ENCODE measurements at regions not wholly inside any gene's neighbourhood (a gene's known extent, or its start where the extent isn't known, plus 50 kb on each side); places are given as distances from the start of the nearest gene placed in this dataset.

DNA sequence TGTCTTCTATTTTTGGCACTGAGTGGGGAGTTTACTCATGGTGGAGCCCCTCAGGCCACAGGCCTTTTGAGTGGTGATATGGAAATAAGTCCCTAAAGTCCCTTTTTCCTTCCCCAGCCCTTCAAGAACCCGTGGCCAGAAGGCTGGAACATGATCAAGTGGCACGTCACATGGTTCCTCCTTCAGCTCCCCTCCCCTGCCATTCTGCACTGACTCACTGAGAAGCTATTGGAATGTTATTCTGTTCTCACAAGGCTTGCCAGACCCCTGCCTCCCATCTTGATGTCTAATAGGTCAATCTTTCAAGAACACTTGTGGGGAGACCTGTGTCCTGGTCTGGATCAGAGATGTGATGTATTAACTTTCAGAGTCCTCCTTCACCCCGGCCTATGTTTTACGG is 279.8 kb downstream of the SEC23IP start:
- intact Hi-C loops (cut with micrococcal nuclease; ENCODE audit: unreplicated experiment): no loop called here
- no TSS peak for BruUV-seq (replicated peaks)
- H3K4me1 ChIP-seq (ENCODE audit: insufficient read depth, low read length, poor library complexity, severe bottlenecking): no peaks in the 10 kb centered on the region
- no peak for DNase-seq (ENCODE audit: low spot score)
- no peak overlapping the region for H2AFZ ChIP-seq (ENCODE audit: low read length)
- TF ChIP-seq, protein P1, sequence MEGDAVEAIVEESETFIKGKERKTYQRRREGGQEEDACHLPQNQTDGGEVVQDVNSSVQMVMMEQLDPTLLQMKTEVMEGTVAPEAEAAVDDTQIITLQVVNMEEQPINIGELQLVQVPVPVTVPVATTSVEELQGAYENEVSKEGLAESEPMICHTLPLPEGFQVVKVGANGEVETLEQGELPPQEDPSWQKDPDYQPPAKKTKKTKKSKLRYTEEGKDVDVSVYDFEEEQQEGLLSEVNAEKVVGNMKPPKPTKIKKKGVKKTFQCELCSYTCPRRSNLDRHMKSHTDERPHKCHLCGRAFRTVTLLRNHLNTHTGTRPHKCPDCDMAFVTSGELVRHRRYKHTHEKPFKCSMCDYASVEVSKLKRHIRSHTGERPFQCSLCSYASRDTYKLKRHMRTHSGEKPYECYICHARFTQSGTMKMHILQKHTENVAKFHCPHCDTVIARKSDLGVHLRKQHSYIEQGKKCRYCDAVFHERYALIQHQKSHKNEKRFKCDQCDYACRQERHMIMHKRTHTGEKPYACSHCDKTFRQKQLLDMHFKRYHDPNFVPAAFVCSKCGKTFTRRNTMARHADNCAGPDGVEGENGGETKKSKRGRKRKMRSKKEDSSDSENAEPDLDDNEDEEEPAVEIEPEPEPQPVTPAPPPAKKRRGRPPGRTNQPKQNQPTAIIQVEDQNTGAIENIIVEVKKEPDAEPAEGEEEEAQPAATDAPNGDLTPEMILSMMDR (conservative IDR thresholded peaks at IDR 0.05; ENCODE audit: low read length): no peak
- TF ChIP-seq EZH2phosphoT487 (IDR thresholded peaks at IDR 0.05; ENCODE audit: borderline replicate concordance, low read depth, low read length): no peak
- H3K9me3 ChIP-seq (ENCODE audit: low read length): no peaks in the 10 kb centered on the region
- H3K36me3 ChIP-seq (ENCODE audit: insufficient read depth, low read length): no peaks in the 10 kb centered on the region
- no peaks in the 10 kb centered on the region for H3K79me2 ChIP-seq (ENCODE audit: insufficient read depth, low read depth, low read length)
- H3K9me2 ChIP-seq (ENCODE audit: insufficient read depth, low read length): no peaks in the 10 kb centered on the region
- ChIA-PET POLR2A (no interaction called here), CTCF (ENCODE audit: unreplicated experiment) (no interaction called here)
- H3K27ac ChIP-seq (ENCODE audit: low read depth, low read length, poor library complexity, severe bottlenecking): no peak overlapping the region
- H3K4me2 ChIP-seq (ENCODE audit: low read length): no peak overlapping the region
- H3K4me3 ChIP-seq (ENCODE audit: low read depth, low read length, poor library complexity, severe bottlenecking): no peak overlapping the region
- no peaks in the 10 kb centered on the region for H4K20me1 ChIP-seq (ENCODE audit: insufficient read depth, low read length)

DNA sequence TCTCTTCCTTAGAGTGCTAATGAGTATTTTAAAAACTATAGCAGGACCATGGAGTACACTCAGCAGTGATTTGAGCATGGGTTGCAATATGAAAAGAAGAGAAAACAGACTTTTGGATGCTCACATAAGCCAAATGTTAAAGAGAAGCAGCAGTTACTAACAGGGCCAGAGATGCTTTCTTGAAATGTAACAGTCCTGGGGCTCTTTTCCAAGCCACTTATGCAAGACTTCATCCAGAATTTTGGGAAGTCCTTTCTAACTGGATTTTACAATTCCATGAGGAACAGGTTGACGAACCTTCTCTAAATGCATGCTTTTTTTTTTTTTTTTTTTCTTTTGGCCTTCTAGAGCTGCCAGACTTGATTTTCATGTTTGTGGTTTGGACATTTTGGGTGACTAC is 282.0 kb downstream of the SEC23IP start:
- no peak for TF ChIP-seq EZH2phosphoT487 (IDR thresholded peaks at IDR 0.05; ENCODE audit: borderline replicate concordance, low read depth, low read length)
- TF ChIP-seq, protein P1 (conservative IDR thresholded peaks at IDR 0.05; ENCODE audit: low read length): no peak
- DNase-seq (ENCODE audit: low spot score): no peak
- ChIA-PET CTCF (ENCODE audit: unreplicated experiment) (no interaction called here), POLR2A (interaction anchor here (0.6 to 0.7 kb wide), 2 partner anchors 18 to 115 kb away, joined by 3 read pairs; no protein-coding TSS in a partner anchor)
- Histone ChIP-seq H2AFZ (ENCODE audit: low read length) (no peak overlapping the region), H3K36me3 (ENCODE audit: insufficient read depth, low read length) (no peaks in the 10 kb centered on the region), H3K4me3 (ENCODE audit: low read depth, low read length, poor library complexity, severe bottlenecking) (no peak overlapping the region), H3K4me1 (ENCODE audit: insufficient read depth, low read length, poor library complexity, severe bottlenecking) (no peaks in the 10 kb centered on the region), H3K27ac (ENCODE audit: low read depth, low read length, poor library complexity, severe bottlenecking) (no peak overlapping the region), H3K4me2 (ENCODE audit: low read length) (no peak overlapping the region), H4K20me1 (ENCODE audit: insufficient read depth, low read length) (no peaks in the 10 kb centered on the region), H3K79me2 (ENCODE audit: insufficient read depth, low read depth, low read length) (no peaks in the 10 kb centered on the region), H3K9me3 (ENCODE audit: low read length) (no peaks in the 10 kb centered on the region), H3K9me2 (ENCODE audit: insufficient read depth, low read length) (no peaks in the 10 kb centered on the region)
- no TSS peak for BruUV-seq (replicated peaks)
- intact Hi-C loops (cut with micrococcal nuclease; ENCODE audit: unreplicated experiment): no loop called here

DNA sequence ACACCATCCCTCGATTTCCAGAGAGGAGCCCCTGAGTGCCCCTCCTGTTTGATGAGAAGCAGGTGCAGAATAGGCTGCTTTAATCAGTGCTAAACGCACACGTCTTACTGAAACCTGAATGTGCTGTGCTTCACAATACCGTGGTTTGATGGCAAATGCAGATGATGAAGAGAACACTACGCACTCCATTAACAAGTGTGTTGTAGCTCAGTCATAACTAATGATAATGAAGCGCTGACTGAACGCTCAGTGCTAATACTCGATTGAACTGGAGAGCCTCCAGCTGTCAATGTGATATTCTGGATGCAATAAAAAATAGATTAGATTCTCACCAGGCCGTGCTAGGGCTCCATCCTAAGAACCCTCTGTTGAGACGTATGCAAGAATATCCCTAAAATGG is 279.7 kb upstream of the PLPP4 start:
- H3K79me2 ChIP-seq (ENCODE audit: insufficient read depth, low read depth, low read length): no peaks in the 10 kb centered on the region
- H3K4me1 ChIP-seq (ENCODE audit: insufficient read depth, low read length, poor library complexity, severe bottlenecking): no peaks in the 10 kb centered on the region
- ChIA-PET CTCF (ENCODE audit: unreplicated experiment) (no interaction called here), POLR2A (no interaction called here)
- no peak overlapping the region for H3K4me2 ChIP-seq (ENCODE audit: low read length)
- no peak overlapping the region for H3K27ac ChIP-seq (ENCODE audit: low read depth, low read length, poor library complexity, severe bottlenecking)
- DNase-seq (ENCODE audit: low spot score): no peak
- no peaks in the 10 kb centered on the region for H4K20me1 ChIP-seq (ENCODE audit: insufficient read depth, low read length)
- no peak overlapping the region for H2AFZ ChIP-seq (ENCODE audit: low read length)
- no TSS peak for BruUV-seq (replicated peaks)
- no peaks in the 10 kb centered on the region for H3K9me3 ChIP-seq (ENCODE audit: low read length)
- H3K9me2 ChIP-seq (ENCODE audit: insufficient read depth, low read length): no peaks in the 10 kb centered on the region
- intact Hi-C loops (cut with micrococcal nuclease; ENCODE audit: unreplicated experiment): no loop called here
- no peaks in the 10 kb centered on the region for H3K36me3 ChIP-seq (ENCODE audit: insufficient read depth, low read length)
- H3K4me3 ChIP-seq (ENCODE audit: low read depth, low read length, poor library complexity, severe bottlenecking): no peak overlapping the region
- TF ChIP-seq, protein P1 (conservative IDR thresholded peaks at IDR 0.05; ENCODE audit: low read length): no peak
- TF ChIP-seq EZH2phosphoT487 (IDR thresholded peaks at IDR 0.05; ENCODE audit: borderline replicate concordance, low read depth, low read length): no peak
